HG02970 (cell line): ENCODE measurements at regions not wholly inside any gene's neighbourhood (a gene's known extent, or its start where the extent isn't known, plus 50 kb on each side); places are given as distances from the start of the nearest gene placed in this dataset.
A peak's percentile ranks its signal among the peaks of the same experiment; 100 is the strongest.

Experiments used
- ATAC-seq: cut with Tn5 transposase; IDR thresholded peaks from one replicate; pipeline ENCODE4 v1.9.1; 2021; ENCODE audit warnings: mild to moderate bottlenecking, moderate library complexity, moderate number of reproducible peaks; ENCODE audit not compliant: unreplicated experiment, low FRiP score

DNA sequence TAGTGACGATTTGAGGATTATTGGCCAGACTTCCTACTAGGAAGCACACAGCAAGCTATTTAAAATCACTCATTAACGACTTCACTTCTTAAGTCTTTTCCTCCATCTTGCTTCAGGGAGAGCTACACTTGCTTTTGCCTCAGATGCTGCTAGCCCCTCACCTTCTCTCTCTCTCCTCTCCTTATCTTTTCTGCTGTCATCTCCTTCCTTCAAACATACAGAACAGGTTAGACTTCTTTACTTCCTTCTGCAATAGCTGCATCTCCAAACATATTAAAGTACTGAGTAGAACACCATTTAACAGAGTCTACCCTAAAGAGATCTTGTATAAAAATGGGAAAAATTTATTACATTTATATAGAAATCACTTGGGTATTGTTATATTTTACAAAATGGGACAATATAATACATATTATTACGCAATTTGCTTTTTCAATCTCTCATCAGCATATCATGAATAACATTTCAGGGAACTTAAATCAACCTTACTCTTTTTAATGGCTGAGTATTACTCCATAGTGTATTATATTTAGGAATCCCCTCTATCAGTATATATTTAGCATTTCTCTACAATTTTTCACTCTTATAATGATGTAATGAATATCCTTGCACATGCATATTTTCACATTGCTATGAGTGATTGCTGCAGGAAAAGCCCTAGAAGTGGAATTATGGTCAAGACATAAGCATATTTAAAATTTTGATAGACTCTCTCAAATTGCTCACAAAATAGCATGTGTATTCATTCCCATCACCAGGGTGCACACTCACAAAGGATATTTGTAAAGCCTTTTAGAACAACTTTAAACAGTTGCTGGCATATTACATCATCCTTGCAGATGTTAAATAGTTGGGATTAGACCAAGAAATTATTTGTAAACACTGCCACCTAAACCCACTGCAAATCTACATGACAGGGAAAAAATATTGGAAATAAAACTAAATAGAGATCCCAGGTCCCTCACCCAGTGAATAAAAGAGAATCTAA lies 164.5 kb upstream of the NFIB start:
- ATAC-seq, result no peak

GRCh38 chr9:14471041-14471440 lies 157.1 kb upstream of the NFIB start:
- ATAC-seq, result no peak

DNA sequence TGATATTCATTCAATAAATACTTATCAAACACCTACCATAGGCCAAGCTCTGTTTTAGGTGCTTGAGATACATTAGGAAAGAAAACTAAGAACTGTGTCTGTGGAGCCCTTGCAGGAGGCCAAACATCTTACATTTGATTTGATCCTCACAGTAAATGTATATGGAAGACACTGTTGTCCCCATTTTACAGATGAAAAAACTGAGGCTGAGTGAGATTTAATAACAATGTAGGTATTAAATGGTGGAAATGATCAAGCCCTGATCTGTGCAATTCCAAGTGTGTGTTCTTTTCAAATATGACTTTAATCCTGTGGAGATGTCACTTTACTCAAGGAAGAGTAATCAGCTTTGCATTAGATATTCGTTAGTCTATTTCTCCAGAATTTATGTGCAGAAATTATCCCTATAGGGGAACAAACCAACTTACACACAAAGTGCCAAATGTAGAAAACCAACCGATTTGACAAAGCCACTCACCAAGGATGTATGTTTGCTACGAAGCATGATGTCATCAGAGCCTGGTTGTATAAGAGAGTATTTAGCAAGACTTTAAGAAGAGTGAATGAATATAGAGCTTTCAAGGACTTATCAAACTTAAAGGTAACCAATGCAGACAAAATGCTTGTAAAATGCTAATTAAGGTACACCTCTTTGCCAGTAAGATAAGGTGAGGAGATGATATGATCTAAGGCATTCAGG lies 153.9 kb upstream of the NFIB start:
- ATAC-seq, result no peak

GRCh38 chr9:14466828-14467227 lies 152.9 kb upstream of the NFIB start:
- no peak for ATAC-seq

DNA sequence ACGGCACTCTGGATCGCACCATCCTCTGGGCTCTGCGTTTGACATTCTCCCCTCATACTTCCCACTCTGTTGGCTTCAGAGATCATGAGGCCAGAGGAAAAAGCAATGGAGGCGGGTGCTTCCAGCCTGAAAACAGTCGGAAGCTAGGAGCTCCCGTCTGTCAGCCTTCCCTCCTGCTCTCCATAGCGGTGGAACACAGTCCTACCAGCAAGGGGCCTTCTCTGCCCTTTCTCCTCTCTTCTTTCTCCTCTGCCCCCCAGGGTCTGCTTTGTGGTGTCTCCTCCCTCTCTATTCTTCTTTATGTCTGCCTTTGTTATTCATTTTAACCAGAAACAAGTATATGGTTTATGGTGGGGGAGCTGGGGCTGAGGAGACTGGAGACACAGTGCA lies 152.5 kb upstream of the NFIB start:
- ATAC-seq, result no peak

GRCh38 chr9:14462950-14463349 lies 149.0 kb upstream of the NFIB start:
- ATAC-seq, result no peak

- ATAC-seq, result no peak
Observed at GRCh38 chr9:14455243-14455642, 141.3 kb upstream of the NFIB start.

GRCh38 chr9:14453286-14453685 lies 139.3 kb upstream of the NFIB start:
- no peak for ATAC-seq

DNA sequence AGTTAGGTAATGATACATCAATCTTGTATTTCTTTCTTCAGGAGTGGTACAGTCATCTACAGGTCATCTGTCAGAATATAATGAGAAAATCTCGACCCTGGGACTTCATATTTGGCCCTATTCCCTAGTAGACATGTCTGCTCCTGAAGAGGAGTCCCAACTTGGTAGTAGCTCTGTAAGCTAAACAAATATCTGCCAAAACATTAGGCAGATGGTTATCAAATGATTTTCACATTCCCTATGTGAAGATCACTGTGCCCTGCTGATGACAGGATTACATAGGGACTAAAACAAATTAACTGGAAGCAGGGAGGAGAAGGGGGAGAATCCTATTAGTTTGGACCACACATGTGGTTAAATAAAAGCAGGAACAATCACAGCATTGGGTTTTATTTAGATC lies 138.6 kb upstream of the NFIB start:
- ATAC-seq, result no peak

DNA sequence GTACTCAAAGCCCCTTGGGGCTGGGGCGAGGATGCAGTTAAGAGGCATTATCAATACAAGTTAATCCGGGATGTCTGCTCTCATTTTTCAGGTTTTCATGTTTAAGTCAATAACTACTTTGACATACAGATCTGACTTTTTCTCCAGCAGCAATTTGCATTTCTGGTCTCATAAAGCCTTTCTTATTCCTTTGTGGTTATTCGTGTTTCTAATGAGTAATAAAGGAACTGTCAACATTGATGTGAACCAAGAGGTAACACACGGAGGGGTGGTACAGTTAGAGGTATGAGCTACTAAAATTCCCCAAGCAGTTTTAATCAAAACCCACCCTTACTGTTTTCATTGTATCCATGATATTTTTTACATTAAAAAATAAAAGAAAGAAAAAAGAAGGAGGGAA lies 138.0 kb upstream of the NFIB start:
- peak; percentile 53 for ATAC-seq

DNA sequence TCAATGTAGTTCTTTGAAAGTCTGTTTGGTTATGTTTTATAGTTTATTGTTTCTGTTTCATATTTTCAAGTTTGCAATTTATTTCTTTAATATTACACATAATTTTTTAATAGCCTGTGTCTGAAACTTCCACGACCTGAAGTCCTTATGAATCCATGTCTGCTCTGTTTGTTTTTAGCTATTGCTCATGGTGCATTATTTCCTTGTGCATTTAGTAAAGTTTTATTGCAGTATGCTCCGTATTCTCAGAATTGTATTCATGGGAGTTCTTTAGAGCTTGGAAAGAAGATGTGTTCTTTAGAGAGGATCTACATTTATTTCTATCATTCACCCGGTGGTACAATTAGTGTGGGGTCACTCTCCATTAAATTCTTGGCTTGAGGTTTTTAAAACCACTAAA lies 133.2 kb upstream of the NFIB start:
- ATAC-seq, result no peak

- ATAC-seq, result no peak
Observed at GRCh38 chr9:14445946-14446345, 132.0 kb upstream of the NFIB start.

DNA sequence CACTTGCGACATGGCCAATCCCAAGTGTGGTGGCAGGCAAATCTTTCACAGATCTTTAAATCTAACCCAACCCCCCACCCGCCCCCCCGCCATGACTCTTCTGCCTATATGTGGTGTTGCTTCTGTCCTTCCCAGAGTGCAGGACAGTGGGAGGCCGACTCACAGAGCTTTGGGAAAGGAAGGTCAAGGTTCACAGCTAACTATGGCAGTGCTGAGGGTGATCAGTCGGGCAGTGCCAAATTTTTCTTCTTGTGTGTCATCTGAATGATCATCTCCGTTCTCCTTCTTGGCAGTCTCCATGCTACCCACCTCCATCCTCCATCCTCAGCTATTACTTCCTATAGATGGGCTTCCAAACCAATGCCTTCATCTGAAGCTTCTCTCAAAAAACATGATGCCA lies 129.0 kb upstream of the NFIB start:
- no peak for ATAC-seq

GRCh38 chr9:14441976-14442651 lies 128.2 kb upstream of the NFIB start:
- no peak for ATAC-seq

- ATAC-seq, result no peak
Observed at GRCh38 chr9:14441115-14441514, 127.2 kb upstream of the NFIB start.

- ATAC-seq, result no peak
Observed at GRCh38 chr9:14440062-14440461, 126.1 kb upstream of the NFIB start.

GRCh38 chr9:14439555-14439954 lies 125.6 kb upstream of the NFIB start:
- ATAC-seq, result no peak

- ATAC-seq, result no peak
Observed at GRCh38 chr9:14438232-14439021, 124.5 kb upstream of the NFIB start.

DNA sequence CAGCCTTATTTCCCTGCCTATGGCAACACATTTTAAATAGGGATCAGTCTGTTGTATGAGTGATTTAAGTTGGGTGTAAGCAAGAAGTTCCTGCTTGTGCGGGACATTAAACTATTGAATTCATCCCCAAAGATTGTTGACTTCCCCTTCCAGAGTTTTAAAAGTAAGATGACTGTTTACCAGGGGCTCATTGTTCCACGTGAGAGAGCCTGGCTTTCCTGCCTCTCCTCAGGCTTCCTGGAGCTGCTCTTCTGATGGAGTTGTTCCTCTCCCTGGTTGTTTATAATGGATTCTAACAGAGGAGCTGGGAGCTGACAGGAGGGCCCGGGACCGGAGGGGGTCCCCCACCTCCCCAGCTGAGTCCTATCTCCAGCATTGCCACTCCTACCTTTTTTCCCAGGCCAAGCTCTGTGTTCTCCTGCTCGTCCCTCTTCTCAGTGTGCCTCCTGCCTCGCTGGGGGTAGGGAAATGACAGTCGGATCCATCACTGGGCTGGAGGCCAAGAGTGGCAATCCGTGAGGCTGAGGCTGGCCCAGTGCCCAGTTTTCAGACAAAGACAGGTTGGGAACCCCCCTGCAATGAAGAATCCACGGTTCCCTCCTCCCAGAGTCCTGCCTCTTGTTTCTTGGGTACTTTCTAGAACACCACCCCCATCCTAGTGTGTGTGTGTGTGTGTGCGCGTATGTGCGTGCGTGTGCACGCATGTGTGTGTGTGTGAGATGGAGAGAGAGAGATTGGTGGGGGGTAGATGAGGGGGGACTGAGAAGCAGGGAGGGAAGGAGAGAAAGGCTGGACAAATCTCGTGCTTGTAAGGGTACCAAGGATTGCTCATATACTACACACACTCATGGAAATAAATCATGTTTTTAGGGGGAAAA lies 123.7 kb upstream of the NFIB start:
- ATAC-seq, result no peak
